Mammary epithelial cell (primary cell): ENCODE measurements at regions not wholly inside any gene's neighbourhood (a gene's known extent, or its start where the extent isn't known, plus 50 kb on each side); places are given as distances from the start of the nearest gene placed in this dataset.

Source experiments
- CTCF ChIP-seq, 2 donors: IDR thresholded peaks in 1 of 2; conservative IDR thresholded peaks in 1 of 2; 2 replicates each; pipeline ENCODE4 v1.5.1; 2011 to 2012; ENCODE audit warnings: inconsistent platforms in 2 of 2, low read length in 2 of 2, mild to moderate bottlenecking in 2 of 2, control low read depth in 1 of 2, low read depth in 1 of 2; ENCODE audit not compliant: insufficient read depth in 1 of 2; ENCODE audit errors: extremely low read depth in 1 of 2
- EZH2 ChIP-seq: IDR thresholded peaks from 2 replicates; pipeline ENCODE4 v1.6.1; 2012; ENCODE audit warnings: low read length, inconsistent platforms, borderline replicate concordance

- TF ChIP-seq CTCF (conservative IDR thresholded peaks at IDR 0.05 in 1 of 2, IDR thresholded peaks at IDR 0.05 in 1 of 2; ENCODE audit: extremely low read depth in 1 of 2, insufficient read depth in 1 of 2, low read depth in 1 of 2, low read length in 2 of 2), result no peak
- no peak for TF ChIP-seq EZH2
Measured at GRCh38 chr5:67793418-67793817, 422.1 kb upstream of the PIK3R1 start.
